ENCODE measurements at regions not wholly inside any gene's neighbourhood (a gene's known extent, or its start where the extent isn't known, plus 50 kb on each side); places are given as distances from the start of the nearest gene placed in this dataset.

DNA sequence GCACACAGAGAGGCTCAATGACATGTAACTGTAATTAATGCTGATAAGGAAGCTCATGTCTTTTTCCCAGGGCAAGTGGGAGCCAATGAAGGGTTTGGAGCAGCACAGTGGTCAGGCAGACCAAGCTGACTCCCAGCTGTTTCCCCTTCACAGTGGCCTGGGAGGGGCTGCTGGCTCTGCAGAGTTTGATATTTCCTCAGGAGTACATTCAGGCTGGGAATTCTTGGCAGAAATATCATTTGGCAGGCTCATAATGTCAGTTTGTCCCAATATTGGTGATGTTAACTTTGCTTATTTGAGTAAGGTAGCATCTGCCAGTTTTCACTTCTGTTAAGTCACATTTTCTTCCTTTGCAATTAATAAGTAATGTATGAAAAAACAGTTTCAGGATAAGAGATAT is 247.0 kb downstream of the EMP1 start:
- FAIRE-seq = no peak
- H3K9me3 ChIP-seq (ENCODE audit: low read length) = no peaks in the 10 kb centered on the region
- DNase-seq (ENCODE audit: low spot score) = no peak
- POLR2A ChIA-PET = no interaction called here
- 0 out of 2 replicates have a peak, but pooled peaks cover 11% of the 10 kb centered on the region for H3K4me1 ChIP-seq (ENCODE audit: insufficient read depth, low read length)
- no peaks in the 10 kb centered on the region for H3K36me3 ChIP-seq (replicated peaks in 1 of 2; ENCODE audit: control insufficient read depth in 1 of 2, insufficient read depth in 2 of 2, low read length in 2 of 2)
- no peak overlapping the region for H2AFZ ChIP-seq (ENCODE audit: low read length)
- CTCF ChIA-PET (ENCODE audit: low intra/inter-chr PET ratio, low total read pairs) = no interaction called here
- intact Hi-C loops (cut with micrococcal nuclease; ENCODE audit: unreplicated experiment) (no loop called here), in situ Hi-C loops (cut with HindIII; ENCODE audit: extremely low pct_ligation_motif_present, low pct_unique_long_range_greater_than_20kb) (no loop called here)
- H3K4me2 ChIP-seq (ENCODE audit: low read depth, low read length) = no peak overlapping the region
- TF ChIP-seq EED (CRISPR knock-in tag; IDR thresholded peaks at IDR 0.05) = no peak
- TF ChIP-seq MLX (CRISPR knock-in tag; IDR thresholded peaks at IDR 0.05) = no peak
- no peak for TF ChIP-seq ZNF782 (CRISPR knock-in tag; IDR thresholded peaks at IDR 0.05; ENCODE audit: borderline replicate concordance)
- TF ChIP-seq CENPBD1 (CRISPR knock-in tag; IDR thresholded peaks at IDR 0.05; ENCODE audit: borderline replicate concordance, low read depth) = no peak
- no peak for TF ChIP-seq GZF1 (CRISPR knock-in tag; IDR thresholded peaks at IDR 0.05)
- TF ChIP-seq PHF5A (CRISPR knock-in tag; IDR thresholded peaks at IDR 0.05; ENCODE audit: low read depth, unreplicated experiment) = no peak
- TF ChIP-seq HNRNPK (IDR thresholded peaks at IDR 0.05; ENCODE audit: low read depth, low read length, poor library complexity, severe bottlenecking) = no peak
- TF ChIP-seq, protein P1, sequence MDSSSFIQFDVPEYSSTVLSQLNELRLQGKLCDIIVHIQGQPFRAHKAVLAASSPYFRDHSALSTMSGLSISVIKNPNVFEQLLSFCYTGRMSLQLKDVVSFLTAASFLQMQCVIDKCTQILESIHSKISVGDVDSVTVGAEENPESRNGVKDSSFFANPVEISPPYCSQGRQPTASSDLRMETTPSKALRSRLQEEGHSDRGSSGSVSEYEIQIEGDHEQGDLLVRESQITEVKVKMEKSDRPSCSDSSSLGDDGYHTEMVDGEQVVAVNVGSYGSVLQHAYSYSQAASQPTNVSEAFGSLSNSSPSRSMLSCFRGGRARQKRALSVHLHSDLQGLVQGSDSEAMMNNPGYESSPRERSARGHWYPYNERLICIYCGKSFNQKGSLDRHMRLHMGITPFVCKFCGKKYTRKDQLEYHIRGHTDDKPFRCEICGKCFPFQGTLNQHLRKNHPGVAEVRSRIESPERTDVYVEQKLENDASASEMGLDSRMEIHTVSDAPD (CRISPR knock-in tag; IDR thresholded peaks at IDR 0.05) = no peak
- TF ChIP-seq ZNF672 (CRISPR knock-in tag; IDR thresholded peaks at IDR 0.05) = no peak
- TF ChIP-seq HOXD1 (CRISPR knock-in tag; IDR thresholded peaks at IDR 0.05) = no peak
- no peak for TF ChIP-seq RNF219 (CRISPR knock-in tag; IDR thresholded peaks at IDR 0.05)
- no peak for TF ChIP-seq JARID2 (CRISPR knock-in tag; IDR thresholded peaks at IDR 0.05; ENCODE audit: insufficient replicate concordance)
- TF ChIP-seq BCL6 (CRISPR knock-in tag; IDR thresholded peaks at IDR 0.05) = no peak
- no peak for TF ChIP-seq GTF2F1 (IDR thresholded peaks at IDR 0.05; ENCODE audit: low read length)
- no peak for TF ChIP-seq REPIN1 (CRISPR knock-in tag; IDR thresholded peaks at IDR 0.05; ENCODE audit: borderline replicate concordance, low read depth)
- TF ChIP-seq, protein P2, sequence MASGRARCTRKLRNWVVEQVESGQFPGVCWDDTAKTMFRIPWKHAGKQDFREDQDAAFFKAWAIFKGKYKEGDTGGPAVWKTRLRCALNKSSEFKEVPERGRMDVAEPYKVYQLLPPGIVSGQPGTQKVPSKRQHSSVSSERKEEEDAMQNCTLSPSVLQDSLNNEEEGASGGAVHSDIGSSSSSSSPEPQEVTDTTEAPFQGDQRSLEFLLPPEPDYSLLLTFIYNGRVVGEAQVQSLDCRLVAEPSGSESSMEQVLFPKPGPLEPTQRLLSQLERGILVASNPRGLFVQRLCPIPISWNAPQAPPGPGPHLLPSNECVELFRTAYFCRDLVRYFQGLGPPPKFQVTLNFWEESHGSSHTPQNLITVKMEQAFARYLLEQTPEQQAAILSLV (CRISPR knock-in tag; IDR thresholded peaks at IDR 0.05; ENCODE audit: borderline replicate concordance) = no peak
- no peak for TF ChIP-seq MTF1 (CRISPR knock-in tag; IDR thresholded peaks at IDR 0.05)
- no peaks in the 10 kb centered on the region for H4K20me1 ChIP-seq (ENCODE audit: insufficient read depth, low read length)
- no peak for ATAC-seq
- no peaks in the 10 kb centered on the region for H3K79me2 ChIP-seq (ENCODE audit: insufficient read depth, low read length)
- no TSS peak for BruUV-seq (replicated peaks)
- H3K9ac ChIP-seq (ENCODE audit: insufficient read depth, low read depth, low read length) = no peak overlapping the region
- no peak overlapping the region for H3K4me3 ChIP-seq (replicated peaks in 1 of 3; ENCODE audit: insufficient read depth in 1 of 3, low read depth in 2 of 3, low read length in 3 of 3)
- no peak overlapping the region for H3K27ac ChIP-seq (ENCODE audit: extremely low read length, insufficient read depth, low read length)
- H3K27me3 ChIP-seq (ENCODE audit: control insufficient read depth in 1 of 2, insufficient read depth in 2 of 2, low read length in 2 of 2) = no peaks in the 10 kb centered on the region

Data from HepG2 (cell line).